ENCODE measurements at regions not wholly inside any gene's neighbourhood (a gene's known extent, or its start where the extent isn't known, plus 50 kb on each side); places are given as distances from the start of the nearest gene placed in this dataset.
A peak's percentile ranks its signal among the peaks of the same experiment; 100 is the strongest.
"Not testable (repeated sequence)": the region's sequence is repeated elsewhere in the genome, so short reads cannot be mapped to it uniquely, and the experiment has no call there.

GRCh38 chr12:23368590-23368989 lies 580.9 kb downstream of the SOX5 start:
- no peak overlapping the region for H3K27ac ChIP-seq
- TF ChIP-seq CTCF (IDR thresholded peaks at IDR 0.05) (no peak), ZFX (IDR thresholded peaks at IDR 0.05; ENCODE audit: borderline replicate concordance) (no peak)

- no peak overlapping the region for H3K27ac ChIP-seq
- TF ChIP-seq CTCF (IDR thresholded peaks at IDR 0.05) (no peak), ZFX (IDR thresholded peaks at IDR 0.05; ENCODE audit: borderline replicate concordance) (no peak)
Measured at GRCh38 chr12:23375621-23376020, 573.8 kb downstream of the SOX5 start.

- TF ChIP-seq CTCF (IDR thresholded peaks at IDR 0.05) (peak; percentile 58), ZFX (IDR thresholded peaks at IDR 0.05; ENCODE audit: borderline replicate concordance) (no peak)
- no peak overlapping the region for H3K27ac ChIP-seq
Measured at GRCh38 chr12:23376238-23376637, 573.2 kb downstream of the SOX5 start.

GRCh38 chr12:23380419-23381100 lies 568.9 kb downstream of the SOX5 start:
- TF ChIP-seq ZFX (IDR thresholded peaks at IDR 0.05; ENCODE audit: borderline replicate concordance), result no peak
- no peak for TF ChIP-seq CTCF (IDR thresholded peaks at IDR 0.05)
- peak overlapping the region; percentile 65 for H3K27ac ChIP-seq

- H3K27ac ChIP-seq, result not testable (repeated sequence)
Measured at GRCh38 chr12:23388898-23389297, 560.6 kb downstream of the SOX5 start.

GRCh38 chr12:23389315-23389714 lies 560.2 kb downstream of the SOX5 start:
- not testable (repeated sequence) for H3K27ac ChIP-seq

- no peak for TF ChIP-seq ZFX (IDR thresholded peaks at IDR 0.05; ENCODE audit: borderline replicate concordance)
- no peak overlapping the region for H3K27ac ChIP-seq
Measured at GRCh38 chr12:23399402-23399933, 550.0 kb downstream of the SOX5 start.

- H3K27ac ChIP-seq, result no peak overlapping the region
- TF ChIP-seq CTCF (IDR thresholded peaks at IDR 0.05), result no peak
- TF ChIP-seq ZFX (IDR thresholded peaks at IDR 0.05; ENCODE audit: borderline replicate concordance), result no peak
Measured at GRCh38 chr12:23415180-23415579, 534.3 kb downstream of the SOX5 start.

GRCh38 chr12:23421556-23421955 lies 527.9 kb downstream of the SOX5 start:
- H3K27ac ChIP-seq, result no peak overlapping the region
- TF ChIP-seq ZFX (IDR thresholded peaks at IDR 0.05; ENCODE audit: borderline replicate concordance) (no peak), CTCF (IDR thresholded peaks at IDR 0.05) (no peak)

All from 22Rv1 (cell line).